ENCODE measurements at regions not wholly inside any gene's neighbourhood (a gene's known extent, or its start where the extent isn't known, plus 50 kb on each side); places are given as distances from the start of the nearest gene placed in this dataset.

DNA sequence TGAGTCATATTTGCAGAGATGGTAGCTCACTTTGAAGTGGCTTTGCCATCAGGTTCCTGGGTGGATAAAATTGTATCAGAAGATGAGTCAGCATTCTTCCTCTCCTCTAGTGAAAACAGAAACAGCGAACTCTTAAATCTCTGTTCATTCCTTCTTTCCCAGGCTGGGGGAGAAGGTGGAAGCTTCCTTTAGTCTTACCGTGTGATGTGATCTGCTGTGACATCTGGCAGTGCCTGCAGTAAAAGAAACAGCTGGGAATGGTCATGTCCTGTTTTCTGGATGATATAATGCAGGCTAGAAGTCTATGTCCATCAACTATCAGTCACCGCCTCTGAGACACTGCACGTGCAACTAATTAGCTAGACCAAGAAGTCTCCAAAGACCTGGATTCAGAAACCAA, 171.6 kb downstream of the VAPA start:
- TF ChIP-seq EZH2 (IDR thresholded peaks at IDR 0.05) (no peak), POLR2AphosphoS5 (IDR thresholded peaks at IDR 0.05; ENCODE audit: borderline replicate concordance, low read depth, low read length) (no peak), FOXP2 (optimal IDR thresholded peaks at IDR 0.05; ENCODE audit: control extremely low read depth, extremely low read length, insufficient read depth) (no peak)
